ENCODE measurements at regions not wholly inside any gene's neighbourhood (a gene's known extent, or its start where the extent isn't known, plus 50 kb on each side); places are given as distances from the start of the nearest gene placed in this dataset.

DNA sequence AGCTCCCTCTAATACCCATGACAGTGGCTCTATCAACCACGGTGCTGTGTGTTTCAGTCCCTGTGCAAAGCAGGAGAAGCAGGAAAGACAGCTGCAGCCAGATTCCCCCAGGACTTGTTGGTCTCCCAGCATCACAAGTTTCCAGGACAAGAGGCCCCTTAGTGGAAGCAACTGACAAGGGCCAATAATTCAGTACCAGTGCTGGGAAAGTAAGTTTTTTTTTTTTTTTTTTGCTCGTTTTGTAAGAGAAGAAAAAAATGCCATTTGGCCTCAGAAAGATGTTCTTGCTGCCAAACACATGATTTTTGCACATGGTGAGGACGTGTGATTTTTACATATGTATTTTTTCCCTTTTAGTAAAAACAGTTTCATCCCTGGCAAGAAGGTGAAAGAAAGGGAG, 284.2 kb upstream of the ZMIZ1 start:
- no peak for TF ChIP-seq POLR2A (IDR thresholded peaks at IDR 0.05)
- TF ChIP-seq, protein P1, sequence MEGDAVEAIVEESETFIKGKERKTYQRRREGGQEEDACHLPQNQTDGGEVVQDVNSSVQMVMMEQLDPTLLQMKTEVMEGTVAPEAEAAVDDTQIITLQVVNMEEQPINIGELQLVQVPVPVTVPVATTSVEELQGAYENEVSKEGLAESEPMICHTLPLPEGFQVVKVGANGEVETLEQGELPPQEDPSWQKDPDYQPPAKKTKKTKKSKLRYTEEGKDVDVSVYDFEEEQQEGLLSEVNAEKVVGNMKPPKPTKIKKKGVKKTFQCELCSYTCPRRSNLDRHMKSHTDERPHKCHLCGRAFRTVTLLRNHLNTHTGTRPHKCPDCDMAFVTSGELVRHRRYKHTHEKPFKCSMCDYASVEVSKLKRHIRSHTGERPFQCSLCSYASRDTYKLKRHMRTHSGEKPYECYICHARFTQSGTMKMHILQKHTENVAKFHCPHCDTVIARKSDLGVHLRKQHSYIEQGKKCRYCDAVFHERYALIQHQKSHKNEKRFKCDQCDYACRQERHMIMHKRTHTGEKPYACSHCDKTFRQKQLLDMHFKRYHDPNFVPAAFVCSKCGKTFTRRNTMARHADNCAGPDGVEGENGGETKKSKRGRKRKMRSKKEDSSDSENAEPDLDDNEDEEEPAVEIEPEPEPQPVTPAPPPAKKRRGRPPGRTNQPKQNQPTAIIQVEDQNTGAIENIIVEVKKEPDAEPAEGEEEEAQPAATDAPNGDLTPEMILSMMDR (IDR thresholded peaks at IDR 0.05) = no peak

Data from right lobe of liver (tissue), 4 donors.